PC-9 (cell line): ENCODE measurements at regions not wholly inside any gene's neighbourhood (a gene's known extent, or its start where the extent isn't known, plus 50 kb on each side); places are given as distances from the start of the nearest gene placed in this dataset.

ENCODE experiments used
- EZH2 ChIP-seq: fragments of 200-600 bp; sonication (generic); IDR thresholded peaks from 2 replicates; pipeline ENCODE4 v1.8.0; 2017; ENCODE audit warnings: antibody characterized with exemption, low read depth
- TF ChIP-seq, protein P1 (sequence below): fragments of 200-600 bp; sonication (generic); conservative IDR thresholded peaks from 2 replicates; pipeline ENCODE4 v1.6.1; 2017; ENCODE audit warnings: mixed run types, antibody characterized with exemption, mild to moderate bottlenecking, moderate library complexity

DNA sequence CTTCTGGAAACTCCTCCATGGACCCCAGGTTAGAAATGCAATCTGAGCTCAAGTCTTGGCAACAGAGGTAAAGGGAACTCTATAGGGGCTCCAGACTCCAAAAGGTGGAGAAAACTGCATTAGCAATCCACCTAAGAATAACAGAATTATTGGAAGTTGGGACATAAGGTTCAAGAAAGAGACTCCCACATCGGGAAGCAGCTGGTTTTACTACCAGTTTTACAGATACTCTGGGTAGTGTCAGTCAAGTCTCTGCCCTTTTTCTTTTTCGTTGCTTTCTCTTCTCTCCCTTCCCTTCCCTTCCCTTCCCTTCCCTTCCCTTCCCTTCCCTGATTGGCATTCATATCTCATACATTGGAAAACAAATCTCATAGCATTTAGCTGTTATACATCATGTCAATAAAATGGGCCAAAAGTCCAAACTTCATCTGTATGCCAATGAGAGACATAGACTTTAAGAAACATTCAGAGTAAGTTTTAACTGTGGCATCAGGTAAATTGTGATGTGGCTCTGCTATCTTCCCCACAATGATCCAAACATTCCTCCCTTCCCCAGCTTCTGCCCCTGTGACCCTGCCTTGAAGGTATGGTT lies 166.7 kb downstream of the KCNE4 start:
- TF ChIP-seq, protein P1, sequence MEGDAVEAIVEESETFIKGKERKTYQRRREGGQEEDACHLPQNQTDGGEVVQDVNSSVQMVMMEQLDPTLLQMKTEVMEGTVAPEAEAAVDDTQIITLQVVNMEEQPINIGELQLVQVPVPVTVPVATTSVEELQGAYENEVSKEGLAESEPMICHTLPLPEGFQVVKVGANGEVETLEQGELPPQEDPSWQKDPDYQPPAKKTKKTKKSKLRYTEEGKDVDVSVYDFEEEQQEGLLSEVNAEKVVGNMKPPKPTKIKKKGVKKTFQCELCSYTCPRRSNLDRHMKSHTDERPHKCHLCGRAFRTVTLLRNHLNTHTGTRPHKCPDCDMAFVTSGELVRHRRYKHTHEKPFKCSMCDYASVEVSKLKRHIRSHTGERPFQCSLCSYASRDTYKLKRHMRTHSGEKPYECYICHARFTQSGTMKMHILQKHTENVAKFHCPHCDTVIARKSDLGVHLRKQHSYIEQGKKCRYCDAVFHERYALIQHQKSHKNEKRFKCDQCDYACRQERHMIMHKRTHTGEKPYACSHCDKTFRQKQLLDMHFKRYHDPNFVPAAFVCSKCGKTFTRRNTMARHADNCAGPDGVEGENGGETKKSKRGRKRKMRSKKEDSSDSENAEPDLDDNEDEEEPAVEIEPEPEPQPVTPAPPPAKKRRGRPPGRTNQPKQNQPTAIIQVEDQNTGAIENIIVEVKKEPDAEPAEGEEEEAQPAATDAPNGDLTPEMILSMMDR = no peak
- no peak for TF ChIP-seq EZH2
